IMR-90 (cell line): ENCODE measurements at regions not wholly inside any gene's neighbourhood (a gene's known extent, or its start where the extent isn't known, plus 50 kb on each side); places are given as distances from the start of the nearest gene placed in this dataset.

Source experiments
- ATAC-seq: fragments of 200-7000 bp; cut with Tn5 transposase; 2 replicates; pipeline ENCODE4 v1.9.1; 2020; ENCODE audit warnings: low read depth, mild to moderate bottlenecking, moderate library complexity
- BruUV-seq: library from RNA; stranded (reverse); fragments of 400-500 nt; replicated peaks from 2 replicates; lab custom pipeline; 2021; lab: Mats Ljungman, UMichigan
- CTCF ChIA-PET: fragments of 300-600 bp; formaldehyde crosslinking; extraction: SDS; loops from one replicate; lab custom pipeline; 2021; ENCODE audit warnings: antibody characterized with exemption; lab: Yijun Ruan, JAX
- POLR2A ChIA-PET: fragments of 300-600 bp; sonication (Branson Sonifier 250); formaldehyde crosslinking; loops from one replicate; lab custom pipeline; 2022; ENCODE audit warnings: antibody characterized with exemption; ENCODE audit not compliant: unreplicated experiment; lab: Charles Lee
- DNase-seq: peaks from one replicate; pipeline ENCODE4 v3.0.0; 2013
- H2AFZ ChIP-seq: replicated peaks from 2 replicates; pipeline ENCODE3; 2013; ENCODE audit warnings: low read length, mild to moderate bottlenecking; ENCODE audit not compliant: poor library complexity
- H2AK5ac ChIP-seq: 2 replicates; pipeline ENCODE4 v1.6.1; 2013; ENCODE audit warnings: low read depth, low read length, inconsistent platforms
- H2AK9ac ChIP-seq: replicated peaks from 2 replicates; pipeline ENCODE3; 2013; ENCODE audit warnings: mild to moderate bottlenecking, low read depth, low read length, moderate library complexity; ENCODE audit not compliant: poor library complexity
- H2BK120ac ChIP-seq: 2 replicates; pipeline ENCODE4 v1.6.1; 2013; ENCODE audit warnings: low read depth, low read length, inconsistent platforms
- H2BK15ac ChIP-seq: 3 replicates; pipeline ENCODE4 v1.6.1; 2013; ENCODE audit warnings: low read depth, low read length, inconsistent platforms
- H2BK20ac ChIP-seq: 2 replicates; pipeline ENCODE4 v1.6.1; 2013; ENCODE audit warnings: low read depth, mild to moderate bottlenecking, inconsistent platforms, low read length, moderate library complexity
- H2BK5ac ChIP-seq: 2 replicates; pipeline ENCODE4 v1.6.1; 2013; ENCODE audit warnings: mild to moderate bottlenecking, low read depth, low read length, inconsistent platforms; ENCODE audit not compliant: poor library complexity, severe bottlenecking
- H3K14ac ChIP-seq: replicated peaks from 2 replicates; pipeline ENCODE4 v1.6.1; 2013; ENCODE audit warnings: low read depth, low read length, inconsistent platforms
- H3K18ac ChIP-seq: 2 replicates; pipeline ENCODE4 v1.6.1; 2013; ENCODE audit warnings: low read depth, low read length, control low read depth
- H3K23ac ChIP-seq: 2 replicates; pipeline ENCODE4 v1.6.1; 2013; ENCODE audit warnings: low read depth, low read length, inconsistent platforms
- H3K27ac ChIP-seq: 2 replicates; pipeline ENCODE4 v1.5.1; 2013; ENCODE audit warnings: mild to moderate bottlenecking, control low read depth, low read length; ENCODE audit not compliant: insufficient read depth
- H3K27me3 ChIP-seq: 2 replicates; pipeline ENCODE4 v1.6.1; 2013; ENCODE audit warnings: low read length; ENCODE audit not compliant: control insufficient read depth, insufficient read depth
- H3K36me3 ChIP-seq: 2 replicates; pipeline ENCODE4 v1.6.1; 2013; ENCODE audit warnings: low read length, mixed read lengths; ENCODE audit not compliant: control insufficient read depth, insufficient read depth
- H3K4ac ChIP-seq: 2 replicates; pipeline ENCODE4 v1.6.1; 2013; ENCODE audit warnings: low read depth, low read length, inconsistent platforms
- H3K4me1 ChIP-seq: 2 replicates; pipeline ENCODE4 v1.6.1; 2013; ENCODE audit warnings: low read length, mixed read lengths; ENCODE audit not compliant: control insufficient read depth, insufficient read depth
- H3K4me2 ChIP-seq: 2 replicates; pipeline ENCODE4 v1.6.1; 2013; ENCODE audit warnings: low read depth, mild to moderate bottlenecking, control low read depth, low read length, moderate library complexity
- H3K4me3 ChIP-seq: 2 replicates; pipeline ENCODE4 v1.5.1; 2013; ENCODE audit warnings: low read depth, mild to moderate bottlenecking, control low read depth, low read length, moderate library complexity; ENCODE audit not compliant: insufficient read depth
- H3K56ac ChIP-seq: 2 replicates; pipeline ENCODE4 v1.6.1; 2013; ENCODE audit warnings: low read length, inconsistent platforms; ENCODE audit not compliant: insufficient read depth; ENCODE audit errors: extremely low read depth
- H3K79me1 ChIP-seq, 2 experiments: 2 replicates each; pipeline ENCODE4 v1.6.1; 2013; ENCODE audit warnings: low read length in 2 of 2, inconsistent platforms in 1 of 2, low read depth in 1 of 2
- H3K9ac ChIP-seq: 2 replicates; pipeline ENCODE4 v1.6.1; 2013; ENCODE audit warnings: low read depth, low read length, control low read depth
- H3K9me1 ChIP-seq: 2 replicates; pipeline ENCODE4 v1.6.1; 2013; ENCODE audit warnings: low read length, inconsistent platforms; ENCODE audit not compliant: insufficient read depth
- H3K9me3 ChIP-seq: 2 replicates; pipeline ENCODE4 v1.6.1; 2013; ENCODE audit warnings: low read length; ENCODE audit not compliant: control insufficient read depth, insufficient read depth
- H4K20me1 ChIP-seq: 2 replicates; pipeline ENCODE4 v1.6.1; 2013; ENCODE audit warnings: low read length, inconsistent platforms; ENCODE audit not compliant: insufficient read depth
- H4K5ac ChIP-seq: 2 replicates; pipeline ENCODE4 v1.6.1; 2013; ENCODE audit warnings: mild to moderate bottlenecking, low read depth, low read length, control low read depth
- H4K8ac ChIP-seq, 2 experiments: 2 replicates each; pipeline ENCODE4 v1.6.1; 2013; ENCODE audit warnings: low read depth in 2 of 2, low read length in 2 of 2, control low read depth in 1 of 2, inconsistent platforms in 1 of 2
- H4K91ac ChIP-seq: 2 replicates; pipeline ENCODE4 v1.6.1; 2013; ENCODE audit warnings: low read depth, low read length, inconsistent platforms; ENCODE audit not compliant: insufficient read depth
- BHLHE40 ChIP-seq: fragments of 150-350 bp; IDR thresholded peaks from 2 replicates; pipeline ENCODE4 v1.6.1; 2016; ENCODE audit warnings: mild to moderate bottlenecking, low read depth, low read length
- CEBPB ChIP-seq: IDR thresholded peaks from 2 replicates; pipeline ENCODE4 v1.6.1; 2012; ENCODE audit warnings: low read depth, low read length, improper control_type of control experiment
- CHD1 ChIP-seq: IDR thresholded peaks from 2 replicates; pipeline ENCODE4 v1.6.1; 2012; ENCODE audit warnings: low read depth, low read length, improper control_type of control experiment
- FOS ChIP-seq: fragments of 150-350 bp; IDR thresholded peaks from 2 replicates; pipeline ENCODE4 v1.6.1; 2016; ENCODE audit warnings: low read depth, low read length
- MAFK ChIP-seq: IDR thresholded peaks from 2 replicates; pipeline ENCODE4 v1.6.1; 2012; ENCODE audit warnings: low read depth, low read length, improper control_type of control experiment
- MAZ ChIP-seq: IDR thresholded peaks from 2 replicates; pipeline ENCODE4 v1.6.1; 2012; ENCODE audit warnings: low read depth, mild to moderate bottlenecking, low read length, improper control_type of control experiment, moderate library complexity, borderline replicate concordance
- MXI1 ChIP-seq: IDR thresholded peaks from 2 replicates; pipeline ENCODE4 v1.6.1; 2012; ENCODE audit warnings: low read depth, mild to moderate bottlenecking, low read length, moderate library complexity, borderline replicate concordance
- NFE2L2 ChIP-seq: fragments of 150-350 bp; IDR thresholded peaks from 2 replicates; pipeline ENCODE4 v1.6.1; 2016; ENCODE audit warnings: low read depth, mild to moderate bottlenecking, low read length
- POLR2A ChIP-seq: IDR thresholded peaks from 2 replicates; pipeline ENCODE4 v1.6.1; 2012; ENCODE audit warnings: mild to moderate bottlenecking, low read depth, low read length
- RAD21 ChIP-seq: IDR thresholded peaks from 2 replicates; pipeline ENCODE4 v1.6.1; 2012; ENCODE audit warnings: low read length, improper control_type of control experiment
- RCOR1 ChIP-seq: IDR thresholded peaks from 2 replicates; pipeline ENCODE4 v1.6.1; 2012; ENCODE audit warnings: mild to moderate bottlenecking, low read length, improper control_type of control experiment; ENCODE audit not compliant: insufficient replicate concordance
- RFX5 ChIP-seq: IDR thresholded peaks from 2 replicates; pipeline ENCODE4 v1.8.0; 2012; ENCODE audit warnings: low read depth, mild to moderate bottlenecking, low read length, moderate library complexity
- SMC3 ChIP-seq: fragments of 150-350 bp; IDR thresholded peaks from 2 replicates; pipeline ENCODE4 v1.6.1; 2016; ENCODE audit warnings: low read depth, mild to moderate bottlenecking, antibody characterized with exemption, low read length, moderate library complexity
- WGBS, 2 experiments: methylation state at CpG; one replicate each; pipeline versions ENCODE4 v1.1.5 to v1.1.7; 2013; ENCODE audit warnings: missing lambda C conversion rate in 2 of 2; ENCODE audit not compliant: insufficient read length in 1 of 2; ENCODE audit errors: extremely low coverage in 2 of 2; 5-methylcytosine and 5-hydroxymethylcytosine counted together
- dilution Hi-C: fragments of 300-500 bp; cut with HindIII; formaldehyde crosslinking; loops from one replicate; pipeline ENCODE4 v1.14.3; 2018; ENCODE audit warnings: low sequenced_read_pairs; ENCODE audit not compliant: unreplicated experiment
- in situ Hi-C: fragments of 300-500 bp; cut with MboI; formaldehyde crosslinking; loops from 3 replicates; pipeline ENCODE4 v1.14.3; 2019; ENCODE audit warnings: low sequenced_read_pairs, inconsistent platforms, mixed read lengths
- intact Hi-C: fragments of 100-400 bp; cut with micrococcal nuclease; formaldehyde crosslinking; loops from 2 replicates; pipeline ENCODE4 v1.10.0; 2022
- TF ChIP-seq, protein P1 (sequence below): conservative IDR thresholded peaks from 2 replicates; pipeline ENCODE4 v1.5.1; 2012; ENCODE audit warnings: mild to moderate bottlenecking, low read depth, low read length, improper control_type of control experiment
- TF ChIP-seq, protein P2 (sequence below): fragments of 150-350 bp; IDR thresholded peaks from 2 replicates; pipeline ENCODE4 v1.6.1; 2017; ENCODE audit warnings: mild to moderate bottlenecking, antibody characterized with exemption, low read length, low read depth
- TF ChIP-seq, protein P3 (sequence below): fragments of 150-350 bp; IDR thresholded peaks from 2 replicates; pipeline ENCODE4 v1.6.1; 2016; ENCODE audit warnings: low read depth, mild to moderate bottlenecking, low read length, moderate library complexity, borderline replicate concordance

DNA sequence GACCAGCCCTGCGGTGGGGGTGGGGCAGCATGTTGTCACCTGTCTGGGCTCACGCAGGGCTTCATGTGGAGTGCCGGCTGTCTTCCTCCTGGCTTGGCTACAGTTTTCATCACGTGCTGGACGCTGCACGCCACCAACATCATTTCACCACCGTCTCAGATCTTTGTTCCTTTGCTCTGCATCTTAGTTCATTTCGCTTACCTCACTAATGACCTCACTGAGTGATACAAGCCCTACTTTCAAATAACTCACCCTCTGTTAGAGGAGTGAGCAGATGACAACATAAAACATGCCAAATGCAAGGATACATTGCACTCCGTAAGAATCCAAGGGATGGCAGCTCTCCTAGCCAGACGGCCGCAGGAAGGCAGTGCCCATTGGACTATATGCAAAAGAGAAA, 527.5 kb downstream of the GALR1 start:
- H2AK9ac ChIP-seq, result no peak overlapping the region
- no peak for TF ChIP-seq RCOR1
- no peak for TF ChIP-seq RFX5
- TF ChIP-seq NFE2L2, result no peak
- TF ChIP-seq CHD1, result no peak
- no peak for TF ChIP-seq MXI1
- TF ChIP-seq FOS, result no peak
- TF ChIP-seq MAZ, result no peak
- no peak for TF ChIP-seq SMC3
- no peak for TF ChIP-seq RAD21
- no peak for TF ChIP-seq POLR2A
- no peak for TF ChIP-seq MAFK
- no peak for TF ChIP-seq CEBPB
- TF ChIP-seq BHLHE40, result no peak
- TF ChIP-seq, protein P1, sequence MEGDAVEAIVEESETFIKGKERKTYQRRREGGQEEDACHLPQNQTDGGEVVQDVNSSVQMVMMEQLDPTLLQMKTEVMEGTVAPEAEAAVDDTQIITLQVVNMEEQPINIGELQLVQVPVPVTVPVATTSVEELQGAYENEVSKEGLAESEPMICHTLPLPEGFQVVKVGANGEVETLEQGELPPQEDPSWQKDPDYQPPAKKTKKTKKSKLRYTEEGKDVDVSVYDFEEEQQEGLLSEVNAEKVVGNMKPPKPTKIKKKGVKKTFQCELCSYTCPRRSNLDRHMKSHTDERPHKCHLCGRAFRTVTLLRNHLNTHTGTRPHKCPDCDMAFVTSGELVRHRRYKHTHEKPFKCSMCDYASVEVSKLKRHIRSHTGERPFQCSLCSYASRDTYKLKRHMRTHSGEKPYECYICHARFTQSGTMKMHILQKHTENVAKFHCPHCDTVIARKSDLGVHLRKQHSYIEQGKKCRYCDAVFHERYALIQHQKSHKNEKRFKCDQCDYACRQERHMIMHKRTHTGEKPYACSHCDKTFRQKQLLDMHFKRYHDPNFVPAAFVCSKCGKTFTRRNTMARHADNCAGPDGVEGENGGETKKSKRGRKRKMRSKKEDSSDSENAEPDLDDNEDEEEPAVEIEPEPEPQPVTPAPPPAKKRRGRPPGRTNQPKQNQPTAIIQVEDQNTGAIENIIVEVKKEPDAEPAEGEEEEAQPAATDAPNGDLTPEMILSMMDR, result no peak
- TF ChIP-seq, protein P2, sequence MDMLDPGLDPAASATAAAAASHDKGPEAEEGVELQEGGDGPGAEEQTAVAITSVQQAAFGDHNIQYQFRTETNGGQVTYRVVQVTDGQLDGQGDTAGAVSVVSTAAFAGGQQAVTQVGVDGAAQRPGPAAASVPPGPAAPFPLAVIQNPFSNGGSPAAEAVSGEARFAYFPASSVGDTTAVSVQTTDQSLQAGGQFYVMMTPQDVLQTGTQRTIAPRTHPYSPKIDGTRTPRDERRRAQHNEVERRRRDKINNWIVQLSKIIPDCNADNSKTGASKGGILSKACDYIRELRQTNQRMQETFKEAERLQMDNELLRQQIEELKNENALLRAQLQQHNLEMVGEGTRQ, result no peak
- TF ChIP-seq, protein P3, sequence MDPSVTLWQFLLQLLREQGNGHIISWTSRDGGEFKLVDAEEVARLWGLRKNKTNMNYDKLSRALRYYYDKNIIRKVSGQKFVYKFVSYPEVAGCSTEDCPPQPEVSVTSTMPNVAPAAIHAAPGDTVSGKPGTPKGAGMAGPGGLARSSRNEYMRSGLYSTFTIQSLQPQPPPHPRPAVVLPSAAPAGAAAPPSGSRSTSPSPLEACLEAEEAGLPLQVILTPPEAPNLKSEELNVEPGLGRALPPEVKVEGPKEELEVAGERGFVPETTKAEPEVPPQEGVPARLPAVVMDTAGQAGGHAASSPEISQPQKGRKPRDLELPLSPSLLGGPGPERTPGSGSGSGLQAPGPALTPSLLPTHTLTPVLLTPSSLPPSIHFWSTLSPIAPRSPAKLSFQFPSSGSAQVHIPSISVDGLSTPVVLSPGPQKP, result no peak
- H3K9ac ChIP-seq, result no peak overlapping the region
- in situ Hi-C loops, result no loop called here
- ATAC-seq, result no peak
- H4K5ac ChIP-seq, result no peak overlapping the region
- no peak overlapping the region for H2BK15ac ChIP-seq
- no peak overlapping the region for H2BK5ac ChIP-seq
- no TSS peak for BruUV-seq
- ChIA-PET POLR2A (no interaction called here), CTCF (no interaction called here)
- intact Hi-C loops, result no loop called here
- H4K8ac ChIP-seq, result no peak overlapping the region
- H3K4me1 ChIP-seq, result no peaks in the 10 kb centered on the region
- no peak overlapping the region for H3K27ac ChIP-seq
- no peak overlapping the region for H2AFZ ChIP-seq
- H3K56ac ChIP-seq, result no peak overlapping the region
- no peak overlapping the region for H3K14ac ChIP-seq
- no peak overlapping the region for H2AK5ac ChIP-seq
- no peaks in the 10 kb centered on the region for H3K9me1 ChIP-seq
- DNase-seq, result no peak
- H3K4me2 ChIP-seq, result no peak overlapping the region
- H2BK120ac ChIP-seq, result no peak overlapping the region
- no peaks in the 10 kb centered on the region for H3K79me1 ChIP-seq
- no peaks in the 10 kb centered on the region for H3K27me3 ChIP-seq
- 80% methylated on average over 1 of the region's 11 CpGs; no CpG with 5 or more reads in 1 of the 2 experiments for WGBS, 2 experiments
- peaks cover 40% of the 10 kb centered on the region for H3K9me3 ChIP-seq
- no peaks in the 10 kb centered on the region for H3K36me3 ChIP-seq
- H3K4me3 ChIP-seq, result no peak overlapping the region
- H3K18ac ChIP-seq, result no peak overlapping the region
- no peaks in the 10 kb centered on the region for H4K20me1 ChIP-seq
- dilution Hi-C loops, result no loop called here
- no peak overlapping the region for H3K23ac ChIP-seq
- H2BK20ac ChIP-seq, result no peak overlapping the region
- no peak overlapping the region for H3K4ac ChIP-seq
- H4K91ac ChIP-seq, result no peak overlapping the region
